Stomach (tissue), 8 donors: ENCODE measurements at regions not wholly inside any gene's neighbourhood (a gene's known extent, or its start where the extent isn't known, plus 50 kb on each side); places are given as distances from the start of the nearest gene placed in this dataset.

ENCODE experiments used
- DNase-seq, 2 donors: peaks; one replicate each; pipeline versions ENCODE4 v3.0.0 to v3.0.0-alpha.2; 2013 to 2019
- H3K27ac ChIP-seq, 5 donors: fragments of 200-600 bp in 4 of 5; sonication (generic) in 4 of 5; one replicate each; pipeline ENCODE4 v1.5.1; 2013 to 2019; ENCODE audit warnings: mild to moderate bottlenecking in 1 of 5, moderate library complexity in 1 of 5
- H3K27me3 ChIP-seq, 3 donors: fragments of 200-600 bp; sonication (generic); one replicate each; pipeline ENCODE4 v1.5.1; 2017 to 2019; ENCODE audit warnings: mixed run types in 1 of 3
- H3K36me3 ChIP-seq, 4 donors: fragments of 200-600 bp; sonication (generic); 1 replicate in 3 of 4; 2 replicates in 1 of 4; pipeline ENCODE4 v1.5.1; 2016 to 2019
- H3K4me1 ChIP-seq, 4 donors: fragments of 200-600 bp; sonication (generic); one replicate each; pipeline ENCODE4 v1.5.1; 2016 to 2019
- H3K4me3 ChIP-seq, 4 donors: fragments of 200-600 bp; sonication (generic) in 3 of 4; one replicate each; pipeline ENCODE4 v1.5.1; 2016 to 2019; ENCODE audit warnings: mild to moderate bottlenecking in 1 of 4
- H3K9me3 ChIP-seq, 4 donors: fragments of 200-600 bp; sonication (generic); one replicate each; pipeline ENCODE4 v1.5.1; 2016 to 2019
- EP300 ChIP-seq: sonication (generic); formaldehyde crosslinking; IDR thresholded peaks from one replicate; pipeline ENCODE4 v1.6.1; 2017; ENCODE audit warnings: antibody characterized with exemption
- POLR2A ChIP-seq, 4 donors: fragments of 450-650 bp; IDR thresholded peaks; one replicate each; pipeline ENCODE4 v1.6.1; 2016; ENCODE audit warnings: antibody characterized with exemption in 4 of 4, control low read depth in 2 of 4, mild to moderate bottlenecking in 1 of 4, moderate library complexity in 1 of 4
- POLR2AphosphoS5 ChIP-seq, 3 donors: sonication (generic); formaldehyde crosslinking; IDR thresholded peaks; one replicate each; pipeline ENCODE4 v1.6.1; 2016; ENCODE audit warnings: antibody characterized with exemption in 3 of 3
- WGBS, 5 donors: extraction: QIAGEN DNeasy Blood & Tissue Kit in 3 of 5; methylation state at CpG; one replicate each; pipeline versions ENCODE4 v1.1.5 to v1.1.7; 2013 to 2018; 5-methylcytosine and 5-hydroxymethylcytosine counted together
- intact Hi-C: fragments of 100-400 bp; cut with DNase I; formaldehyde crosslinking; loops from one replicate; pipeline ENCODE4 v1.15.1; 2023; ENCODE audit warnings: low total_unique reads
- TF ChIP-seq, protein P1 (sequence below), 7 experiments: fragments of 450-650 bp in 4 of 7; fragments of 200-600 bp in 3 of 7; sonication (generic) in 3 of 7; IDR thresholded peaks; one replicate each; pipeline ENCODE4 v1.5.1; 2016 to 2019; ENCODE audit warnings: antibody characterized with exemption in 7 of 7, control low read depth in 2 of 7, mild to moderate bottlenecking in 1 of 7
- donor health status: healthy with polysubstance abuse.
- donor health status: Bipolar disorder and iron deficiency.
- donor health status: healthy.

DNA sequence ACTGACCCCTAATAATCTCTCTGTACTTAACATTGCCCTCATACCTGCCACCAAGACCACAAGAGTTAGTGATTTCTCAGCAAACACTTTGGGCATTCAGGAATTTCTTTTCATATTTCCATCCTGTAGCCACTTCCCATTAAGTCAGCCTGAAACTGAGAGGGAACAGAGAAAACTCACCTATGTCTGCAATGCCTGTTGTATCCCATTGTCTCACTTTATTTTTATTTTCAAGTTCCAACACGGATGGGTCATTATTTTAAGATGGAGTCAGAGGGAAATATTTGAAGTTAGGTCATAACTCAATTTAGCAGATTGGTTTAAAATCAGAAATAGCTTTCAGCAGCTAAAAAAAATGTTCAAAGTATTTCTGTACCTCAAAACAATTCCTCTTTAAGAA lies 937.8 kb upstream of the CHORDC1 start:
- intact Hi-C loops: no loop called here
- no peaks in the 10 kb centered on the region for H3K27me3 ChIP-seq
- 63 to 78% (median 71%) methylated on average over 1 of the region's 1 CpG for WGBS, 5 donors
- DNase-seq: no peak
- TF ChIP-seq POLR2A (IDR thresholded peaks at IDR 0.05): no peak
- TF ChIP-seq POLR2AphosphoS5 (IDR thresholded peaks at IDR 0.05): no peak
- TF ChIP-seq EP300: no peak
- TF ChIP-seq, protein P1, sequence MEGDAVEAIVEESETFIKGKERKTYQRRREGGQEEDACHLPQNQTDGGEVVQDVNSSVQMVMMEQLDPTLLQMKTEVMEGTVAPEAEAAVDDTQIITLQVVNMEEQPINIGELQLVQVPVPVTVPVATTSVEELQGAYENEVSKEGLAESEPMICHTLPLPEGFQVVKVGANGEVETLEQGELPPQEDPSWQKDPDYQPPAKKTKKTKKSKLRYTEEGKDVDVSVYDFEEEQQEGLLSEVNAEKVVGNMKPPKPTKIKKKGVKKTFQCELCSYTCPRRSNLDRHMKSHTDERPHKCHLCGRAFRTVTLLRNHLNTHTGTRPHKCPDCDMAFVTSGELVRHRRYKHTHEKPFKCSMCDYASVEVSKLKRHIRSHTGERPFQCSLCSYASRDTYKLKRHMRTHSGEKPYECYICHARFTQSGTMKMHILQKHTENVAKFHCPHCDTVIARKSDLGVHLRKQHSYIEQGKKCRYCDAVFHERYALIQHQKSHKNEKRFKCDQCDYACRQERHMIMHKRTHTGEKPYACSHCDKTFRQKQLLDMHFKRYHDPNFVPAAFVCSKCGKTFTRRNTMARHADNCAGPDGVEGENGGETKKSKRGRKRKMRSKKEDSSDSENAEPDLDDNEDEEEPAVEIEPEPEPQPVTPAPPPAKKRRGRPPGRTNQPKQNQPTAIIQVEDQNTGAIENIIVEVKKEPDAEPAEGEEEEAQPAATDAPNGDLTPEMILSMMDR (IDR thresholded peaks at IDR 0.05): no peak
- H3K9me3 ChIP-seq: no peaks in the 10 kb centered on the region
- H3K4me3 ChIP-seq: no peak overlapping the region
- H3K4me1 ChIP-seq: peaks cover 0 to 13% (median 5%) of the 10 kb centered on the region in 4 donors
- H3K27ac ChIP-seq: no peak overlapping the region
- no peaks in the 10 kb centered on the region for H3K36me3 ChIP-seq

DNA sequence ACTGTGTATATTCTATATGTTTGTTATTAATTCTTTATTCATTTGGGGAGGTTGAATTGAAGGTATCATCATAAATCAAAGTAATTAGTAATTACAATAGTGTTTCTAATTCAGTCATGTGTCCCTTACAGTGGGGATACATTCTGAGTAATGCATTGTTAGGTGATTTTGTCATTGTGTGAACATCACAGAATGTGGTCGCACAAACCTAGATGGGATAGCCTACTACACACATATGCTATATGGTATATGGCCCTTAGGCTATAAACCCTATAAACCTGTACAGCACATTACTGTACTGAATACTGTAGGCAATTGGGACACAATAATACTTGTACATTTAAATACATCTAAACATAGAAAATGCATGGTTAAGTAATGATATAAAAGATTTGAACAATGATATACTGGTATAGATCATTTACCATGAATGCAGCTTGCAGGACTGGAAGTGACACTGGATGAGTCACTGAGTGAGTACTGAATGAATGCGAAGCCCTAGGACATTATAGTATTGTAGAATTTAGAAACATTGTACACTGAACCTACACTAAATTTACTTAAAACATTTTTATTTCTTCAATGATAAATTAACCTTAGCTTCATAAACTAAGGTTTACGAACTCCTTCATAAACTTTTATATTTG lies 936.2 kb upstream of the CHORDC1 start:
- intact Hi-C loops: no loop called here
- H3K36me3 ChIP-seq: no peaks in the 10 kb centered on the region
- H3K27me3 ChIP-seq: no peaks in the 10 kb centered on the region
- H3K27ac ChIP-seq: no peak overlapping the region
- H3K4me1 ChIP-seq: peaks cover 0 to 10% (median 4%) of the 10 kb centered on the region in 4 donors
- WGBS, 5 donors: 87 to 95% (median 92%) methylated on average over 3 of the region's 3 CpGs
- no peaks in the 10 kb centered on the region for H3K9me3 ChIP-seq
- no peak for DNase-seq
- H3K4me3 ChIP-seq: no peak overlapping the region
- no peak for TF ChIP-seq EP300
- TF ChIP-seq POLR2A (IDR thresholded peaks at IDR 0.05): no peak
- TF ChIP-seq POLR2AphosphoS5 (IDR thresholded peaks at IDR 0.05): no peak

DNA sequence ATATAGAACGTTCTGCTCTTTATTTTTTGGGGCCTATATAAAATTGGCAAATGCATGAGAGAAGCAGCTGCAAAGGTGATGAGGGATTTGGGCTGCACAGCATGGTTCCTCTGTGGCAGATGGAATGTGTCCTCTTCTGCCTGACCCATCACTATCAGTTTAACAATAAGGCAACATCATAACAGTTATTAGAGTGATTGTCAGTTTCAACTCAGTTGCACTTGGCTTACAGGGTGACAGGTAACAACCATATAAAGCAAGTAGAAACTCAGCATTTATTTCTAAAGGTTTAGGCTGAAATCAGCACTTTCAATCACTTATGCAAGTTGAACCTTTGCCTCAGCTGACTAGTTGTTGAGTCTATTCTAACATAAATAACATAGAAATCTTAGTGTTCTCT lies 935.4 kb upstream of the CHORDC1 start:
- peaks cover 0 to 3% (median under 1%) of the 10 kb centered on the region in 4 donors for H3K4me1 ChIP-seq
- H3K27me3 ChIP-seq: no peaks in the 10 kb centered on the region
- WGBS, 5 donors: 45 to 69% (median 61%) methylated on average over 1 of the region's 1 CpG
- no peaks in the 10 kb centered on the region for H3K36me3 ChIP-seq
- no peak for DNase-seq
- H3K4me3 ChIP-seq: no peak overlapping the region
- no peak for TF ChIP-seq POLR2A (IDR thresholded peaks at IDR 0.05)
- TF ChIP-seq, protein P1 (IDR thresholded peaks at IDR 0.05): no peak
- no peak for TF ChIP-seq POLR2AphosphoS5 (IDR thresholded peaks at IDR 0.05)
- TF ChIP-seq EP300: no peak
- no peaks in the 10 kb centered on the region for H3K9me3 ChIP-seq
- no peak overlapping the region for H3K27ac ChIP-seq
- intact Hi-C loops: no loop called here

DNA sequence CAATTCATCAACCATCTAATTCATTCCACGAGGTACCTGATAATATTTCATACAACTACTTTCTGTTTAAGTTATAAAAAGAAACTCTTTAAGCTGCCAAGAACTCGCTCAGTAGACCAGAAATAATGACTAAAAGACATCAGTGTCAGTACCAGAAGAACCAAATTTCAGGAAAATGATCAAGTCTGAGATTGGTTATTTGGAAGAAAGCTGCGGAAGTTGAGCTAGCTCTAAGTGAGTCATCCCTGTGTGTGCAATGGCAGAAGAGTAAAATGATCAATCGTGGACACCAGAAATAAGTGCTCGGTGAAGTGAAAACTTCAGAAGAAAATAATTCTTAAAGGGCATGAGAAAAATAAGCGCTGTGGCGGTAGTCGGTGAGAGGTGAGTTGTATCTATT lies 933.2 kb upstream of the CHORDC1 start:
- H3K9me3 ChIP-seq: peaks cover 0 to 15% (median 13%) of the 10 kb centered on the region in 4 donors
- intact Hi-C loops: no loop called here
- no peaks in the 10 kb centered on the region for H3K36me3 ChIP-seq
- no peak for DNase-seq
- H3K4me3 ChIP-seq: no peak overlapping the region
- H3K27me3 ChIP-seq: no peaks in the 10 kb centered on the region
- TF ChIP-seq EP300: no peak
- no peak for TF ChIP-seq POLR2A (IDR thresholded peaks at IDR 0.05)
- TF ChIP-seq, protein P1 (IDR thresholded peaks at IDR 0.05): no peak
- no peak for TF ChIP-seq POLR2AphosphoS5 (IDR thresholded peaks at IDR 0.05)
- H3K27ac ChIP-seq: no peak overlapping the region
- no peaks in the 10 kb centered on the region for H3K4me1 ChIP-seq
- 77 to 85% (median 82%) methylated on average over 8 of the region's 8 CpGs for WGBS, 5 donors

DNA sequence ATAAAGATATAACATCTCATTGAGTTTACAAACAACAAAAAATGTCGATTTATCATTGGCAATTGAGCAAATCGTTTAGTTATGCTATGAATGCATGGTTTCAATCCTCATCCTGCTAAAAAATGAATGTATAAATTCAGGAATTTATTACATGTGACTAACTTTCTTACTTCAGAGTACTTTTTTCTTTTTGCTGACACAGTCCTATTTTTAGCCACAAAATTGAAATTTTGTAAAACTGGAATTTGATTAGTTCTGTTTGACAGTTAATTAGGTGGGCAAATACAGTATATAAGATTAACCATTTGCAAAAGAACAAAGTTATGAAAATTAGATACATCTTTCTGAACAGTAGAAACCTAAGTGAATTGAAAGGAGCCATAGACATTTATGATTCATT lies 925.0 kb upstream of the CHORDC1 start:
- H3K36me3 ChIP-seq: no peaks in the 10 kb centered on the region
- intact Hi-C loops: no loop called here
- H3K4me1 ChIP-seq: no peaks in the 10 kb centered on the region
- no peak for DNase-seq
- H3K27me3 ChIP-seq: no peaks in the 10 kb centered on the region
- TF ChIP-seq POLR2AphosphoS5 (IDR thresholded peaks at IDR 0.05): no peak
- H3K9me3 ChIP-seq: peaks cover 0 to 14% (median 11%) of the 10 kb centered on the region in 4 donors
- H3K4me3 ChIP-seq: no peak overlapping the region
- 58 to 70% (median 67%) methylated on average over 2 of the region's 2 CpGs for WGBS, 5 donors
- no peak overlapping the region for H3K27ac ChIP-seq
